Inferior parietal cortex (tissue), 1 donor: ENCODE measurements at regions not wholly inside any gene's neighbourhood (a gene's known extent, or its start where the extent isn't known, plus 50 kb on each side); places are given as distances from the start of the nearest gene placed in this dataset.

ENCODE experiments used
- DNase-seq: peaks from one replicate; pipeline ENCODE4 v3.0.0-alpha.2; 2016; ENCODE audit errors: extremely low spot score

- DNase-seq: no peak
Observed at GRCh38 chr3:160130071-160130470, 95.2 kb upstream of the C3orf80 start.

- DNase-seq: no peak
Observed at GRCh38 chr3:160130950-160131349, 94.3 kb upstream of the C3orf80 start.

- DNase-seq: no peak
Observed at GRCh38 chr3:160132226-160132625, 93.0 kb upstream of the C3orf80 start.

- no peak for DNase-seq
Observed at GRCh38 chr3:160133757-160134156, 91.5 kb upstream of the C3orf80 start.

- DNase-seq: no peak
Observed at GRCh38 chr3:160134454-160134853, 90.8 kb upstream of the C3orf80 start.

- DNase-seq: no peak
Observed at GRCh38 chr3:160134964-160135363, 90.3 kb upstream of the C3orf80 start.

- no peak for DNase-seq
Observed at GRCh38 chr3:160135851-160136250, 89.4 kb upstream of the C3orf80 start.

- DNase-seq: no peak
Observed at GRCh38 chr3:160136421-160136820, 88.8 kb upstream of the C3orf80 start.

- DNase-seq: no peak
Observed at GRCh38 chr3:160139291-160139690, 85.9 kb upstream of the C3orf80 start.

- DNase-seq: no peak
Observed at GRCh38 chr3:160140756-160141155, 84.5 kb upstream of the C3orf80 start.

- DNase-seq: no peak
Observed at GRCh38 chr3:160141485-160142185, 83.6 kb upstream of the C3orf80 start.

- no peak for DNase-seq
Observed at GRCh38 chr3:160143482-160143881, 81.7 kb upstream of the C3orf80 start.

GRCh38 chr3:160150066-160150465, 75.2 kb upstream of the C3orf80 start:
- DNase-seq: no peak

GRCh38 chr3:160150525-160150924, 74.7 kb upstream of the C3orf80 start:
- no peak for DNase-seq

GRCh38 chr3:160152638-160153037, 72.6 kb upstream of the C3orf80 start:
- DNase-seq: no peak

GRCh38 chr3:160154033-160154432, 71.2 kb upstream of the C3orf80 start:
- no peak for DNase-seq

GRCh38 chr3:160154596-160154995, 70.6 kb upstream of the C3orf80 start:
- no peak for DNase-seq

GRCh38 chr3:160157321-160157720, 67.9 kb upstream of the C3orf80 start:
- no peak for DNase-seq

GRCh38 chr3:160159341-160159740, 65.9 kb upstream of the C3orf80 start:
- no peak for DNase-seq

GRCh38 chr3:160159806-160160205, 65.4 kb upstream of the C3orf80 start:
- no peak for DNase-seq

GRCh38 chr3:160161921-160162320, 63.3 kb upstream of the C3orf80 start:
- no peak for DNase-seq

- DNase-seq: no peak
Observed at GRCh38 chr3:160162440-160162839, 62.8 kb upstream of the C3orf80 start.

GRCh38 chr3:160163229-160163878, 61.9 kb upstream of the C3orf80 start:
- DNase-seq: peak; percentile 47

- no peak for DNase-seq
Observed at GRCh38 chr3:160168246-160168645, 57.0 kb upstream of the C3orf80 start.
